ENCODE measurements at regions not wholly inside any gene's neighbourhood (a gene's known extent, or its start where the extent isn't known, plus 50 kb on each side); places are given as distances from the start of the nearest gene placed in this dataset.

- TF ChIP-seq OSR1 (CRISPR knock-in tag; IDR thresholded peaks at IDR 0.05) (no peak), ZNF70 (CRISPR knock-in tag; IDR thresholded peaks at IDR 0.05) (no peak), TSHZ2 (CRISPR knock-in tag; IDR thresholded peaks at IDR 0.05) (no peak), ISL1 (CRISPR knock-in tag; IDR thresholded peaks at IDR 0.05) (no peak), TCF4 (CRISPR knock-in tag; IDR thresholded peaks at IDR 0.05; ENCODE audit: borderline replicate concordance) (no peak), CREB5 (CRISPR knock-in tag; IDR thresholded peaks at IDR 0.05; ENCODE audit: low read depth) (no peak), TOX (CRISPR knock-in tag; IDR thresholded peaks at IDR 0.05; ENCODE audit: borderline replicate concordance) (no peak), BACH2 (CRISPR knock-in tag; IDR thresholded peaks at IDR 0.05; ENCODE audit: borderline replicate concordance) (no peak), SNAI2 (CRISPR knock-in tag; IDR thresholded peaks at IDR 0.05) (no peak), PPARA (CRISPR knock-in tag; IDR thresholded peaks at IDR 0.05; ENCODE audit: borderline replicate concordance) (no peak), CSDC2 (CRISPR knock-in tag; IDR thresholded peaks at IDR 0.05) (no peak), ZFP30 (CRISPR knock-in tag; IDR thresholded peaks at IDR 0.05) (no peak), CSRNP3 (CRISPR knock-in tag; IDR thresholded peaks at IDR 0.05) (no peak), PATZ1 (CRISPR knock-in tag; IDR thresholded peaks at IDR 0.05; ENCODE audit: borderline replicate concordance) (no peak), ESRRG (CRISPR knock-in tag; IDR thresholded peaks at IDR 0.05) (no peak), ZNF8 (CRISPR knock-in tag; IDR thresholded peaks at IDR 0.05) (no peak), ZNF565 (CRISPR knock-in tag; conservative IDR thresholded peaks at IDR 0.05; ENCODE audit: low read depth) (no peak), GLIS3 (CRISPR knock-in tag; IDR thresholded peaks at IDR 0.05) (no peak)
- no peak for ATAC-seq
Measured at GRCh38 chr14:44041700-44042099, 465.4 kb downstream of the FSCB start.

- TF ChIP-seq ZFP30 (CRISPR knock-in tag; IDR thresholded peaks at IDR 0.05), result no peak
- no peak for TF ChIP-seq PATZ1 (CRISPR knock-in tag; IDR thresholded peaks at IDR 0.05; ENCODE audit: borderline replicate concordance)
- no peak for TF ChIP-seq ESRRG (CRISPR knock-in tag; IDR thresholded peaks at IDR 0.05)
- no peak for TF ChIP-seq OSR1 (CRISPR knock-in tag; IDR thresholded peaks at IDR 0.05)
- no peak for TF ChIP-seq RARB (CRISPR knock-in tag; IDR thresholded peaks at IDR 0.05)
- TF ChIP-seq TSHZ2 (CRISPR knock-in tag; IDR thresholded peaks at IDR 0.05), result no peak
- no peak for TF ChIP-seq CREB5 (CRISPR knock-in tag; IDR thresholded peaks at IDR 0.05; ENCODE audit: low read depth)
- no peak for TF ChIP-seq CSDC2 (CRISPR knock-in tag; IDR thresholded peaks at IDR 0.05)
- no peak for TF ChIP-seq ZNF565 (CRISPR knock-in tag; conservative IDR thresholded peaks at IDR 0.05; ENCODE audit: low read depth)
- no peak for TF ChIP-seq ARNTL (CRISPR knock-in tag; IDR thresholded peaks at IDR 0.05; ENCODE audit: borderline replicate concordance, low read depth)
- no peak for TF ChIP-seq TCF4 (CRISPR knock-in tag; IDR thresholded peaks at IDR 0.05; ENCODE audit: borderline replicate concordance)
- no peak for TF ChIP-seq BACH2 (CRISPR knock-in tag; IDR thresholded peaks at IDR 0.05; ENCODE audit: borderline replicate concordance)
- no peak for ATAC-seq
Measured at GRCh38 chr14:44040561-44040960, 466.5 kb downstream of the FSCB start.
